GM21367 (cell line): ENCODE measurements at regions not wholly inside any gene's neighbourhood (a gene's known extent, or its start where the extent isn't known, plus 50 kb on each side); places are given as distances from the start of the nearest gene placed in this dataset.
"Not testable (repeated sequence)": the region's sequence is repeated elsewhere in the genome, so short reads cannot be mapped to it uniquely, and the experiment has no call there.

Source experiments
- ATAC-seq: cut with Tn5 transposase; IDR thresholded peaks from one replicate; pipeline ENCODE4 v1.9.1; 2021; ENCODE audit not compliant: unreplicated experiment

- no peak for ATAC-seq
These were observed 51.2 kb upstream of the THRB start for GRCh38 chr3:24545887-24546286.

GRCh38 chr3:24548278-24548677 is 53.6 kb upstream of the THRB start:
- ATAC-seq, result no peak

- no peak for ATAC-seq
These were observed 55.9 kb upstream of the THRB start for GRCh38 chr3:24550588-24550987.

- no peak for ATAC-seq
These were observed 57.0 kb upstream of the THRB start for GRCh38 chr3:24551626-24552025.

- no peak for ATAC-seq
These were observed 68.2 kb upstream of the THRB start for GRCh38 chr3:24562895-24563294.

GRCh38 chr3:24565053-24565452 is 70.4 kb upstream of the THRB start:
- ATAC-seq, result no peak

- ATAC-seq, result no peak
These were observed 71.0 kb upstream of the THRB start for GRCh38 chr3:24565656-24566055.

GRCh38 chr3:24566927-24567326 is 72.3 kb upstream of the THRB start:
- no peak for ATAC-seq

GRCh38 chr3:24572409-24572808 is 77.8 kb upstream of the THRB start:
- not testable (repeated sequence) for ATAC-seq

GRCh38 chr3:24573576-24573975 is 78.9 kb upstream of the THRB start:
- no peak for ATAC-seq

- no peak for ATAC-seq
These were observed 83.7 kb upstream of the THRB start for GRCh38 chr3:24578324-24578723.

- no peak for ATAC-seq
These were observed 84.3 kb upstream of the THRB start for GRCh38 chr3:24578951-24579421.

GRCh38 chr3:24582431-24583403 is 88.1 kb upstream of the THRB start:
- ATAC-seq, result no peak

- ATAC-seq, result no peak
These were observed 92.3 kb upstream of the THRB start for GRCh38 chr3:24586920-24587319.

GRCh38 chr3:24588629-24589512 is 94.2 kb upstream of the THRB start:
- no peak for ATAC-seq

- no peak for ATAC-seq
These were observed 94.8 kb upstream of the THRB start for GRCh38 chr3:24589513-24589851.

GRCh38 chr3:24589931-24590880 is 95.6 kb upstream of the THRB start:
- ATAC-seq, result no peak

- ATAC-seq, result no peak
These were observed 96.5 kb upstream of the THRB start for GRCh38 chr3:24591191-24591590.

- no peak for ATAC-seq
These were observed 97.3 kb upstream of the THRB start for GRCh38 chr3:24591661-24592555.

GRCh38 chr3:24594161-24594560 is 99.5 kb upstream of the THRB start:
- no peak for ATAC-seq
